T-cell (primary cell): ENCODE measurements at regions not wholly inside any gene's neighbourhood (a gene's known extent, or its start where the extent isn't known, plus 50 kb on each side); places are given as distances from the start of the nearest gene placed in this dataset.

ENCODE experiments used
- ATAC-seq, 4 experiments: fragments of 200-7000 bp in 3 of 4; fragments of 150-1000 bp in 1 of 4; cut with Tn5 transposase; replicated peaks in 1 of 4; 1 replicate in 3 of 4; 2 replicates in 1 of 4; pipeline ENCODE4 v1.10.0; 2021; ENCODE audit warnings: moderate library complexity in 3 of 4, mild to moderate bottlenecking in 2 of 4, moderate number of reproducible peaks in 1 of 4
- CTCF ChIA-PET, 2 donors: fragments of 300-600 bp; sonication (Branson Sonifier 250); formaldehyde crosslinking; loops; one replicate each; lab custom pipeline; 2022; ENCODE audit warnings: antibody characterized with exemption in 2 of 2; lab: Charles Lee
- POLR2A ChIA-PET, 2 donors: fragments of 300-600 bp; sonication (Branson Sonifier 250); formaldehyde crosslinking; loops; one replicate each; lab custom pipeline; 2022; ENCODE audit warnings: antibody characterized with exemption in 2 of 2; lab: Charles Lee
- DNase-seq, 35 experiments: peaks; one replicate each; pipeline versions ENCODE4 v3.0.0 to v3.0.0-alpha.2; 2013 to 2023
- H3K27ac ChIP-seq: one replicate; pipeline ENCODE4 v1.5.1; 2013; ENCODE audit warnings: low read length
- H3K27me3 ChIP-seq, 2 experiments: replicated peaks in 1 of 2; 1 replicate in 1 of 2; 2 replicates in 1 of 2; pipeline versions ENCODE4 v1.6.1 to v1.7.0; 2013; ENCODE audit warnings: low read length in 1 of 2, mixed read lengths in 1 of 2; ENCODE audit not compliant: control insufficient read depth in 2 of 2, insufficient read depth in 2 of 2; ENCODE audit errors: extremely low read depth in 1 of 2
- H3K36me3 ChIP-seq, 2 donors: 1 replicate in 1 of 2; 2 replicates in 1 of 2; pipeline versions ENCODE4 v1.6.1 to v1.7.0; 2013; ENCODE audit warnings: low read length in 1 of 2; ENCODE audit not compliant: control insufficient read depth in 2 of 2, insufficient read depth in 1 of 2; ENCODE audit errors: extremely low read depth in 1 of 2
- H3K4me1 ChIP-seq, 2 experiments: 1 replicate in 1 of 2; 2 replicates in 1 of 2; pipeline versions ENCODE4 v1.6.1 to v1.7.0; 2013; ENCODE audit warnings: low read length in 2 of 2, mixed read lengths in 1 of 2; ENCODE audit not compliant: insufficient read depth in 2 of 2, control insufficient read depth in 1 of 2; ENCODE audit errors: extremely low read depth in 1 of 2
- H3K4me3 ChIP-seq, 2 donors: 1 replicate in 1 of 2; 2 replicates in 1 of 2; pipeline versions ENCODE4 v1.5.1 to v1.7.0; 2013; ENCODE audit warnings: mild to moderate bottlenecking in 2 of 2, low read length in 1 of 2, moderate library complexity in 1 of 2; ENCODE audit not compliant: control insufficient read depth in 1 of 2; ENCODE audit errors: extremely low read depth in 1 of 2
- H3K9me3 ChIP-seq: 2 replicates; pipeline ENCODE4 v1.7.0; 2013
- H3K27ac Mint-ChIP-seq, 2 donors: one replicate each; pipeline ENCODE4 v1.8.0; 2020 to 2021; ENCODE audit warnings: mild to moderate bottlenecking in 2 of 2, mixed read lengths in 2 of 2
- H3K27me3 Mint-ChIP-seq, 2 donors: one replicate each; pipeline ENCODE4 v1.8.0; 2021 to 2022; ENCODE audit warnings: mixed read lengths in 2 of 2
- H3K36me3 Mint-ChIP-seq: one replicate; pipeline ENCODE4 v1.8.0; 2021; ENCODE audit warnings: mixed read lengths
- H3K4me1 Mint-ChIP-seq, 3 donors: one replicate each; pipeline ENCODE4 v1.8.0; 2020 to 2022; ENCODE audit warnings: mixed read lengths in 3 of 3, mild to moderate bottlenecking in 1 of 3
- H3K4me3 Mint-ChIP-seq, 3 donors: one replicate each; pipeline ENCODE4 v1.8.0; 2020 to 2022; ENCODE audit warnings: mild to moderate bottlenecking in 3 of 3, mixed read lengths in 3 of 3, moderate library complexity in 3 of 3
- H3K9me3 Mint-ChIP-seq, 3 donors: one replicate each; pipeline ENCODE4 v1.8.0; 2020 to 2022; ENCODE audit warnings: mixed read lengths in 3 of 3
- WGBS: methylation state at CpG from one replicate; pipeline ENCODE4 v1.1.5; 2013; ENCODE audit warnings: missing lambda C conversion rate; ENCODE audit not compliant: insufficient coverage; 5-methylcytosine and 5-hydroxymethylcytosine counted together

DNA sequence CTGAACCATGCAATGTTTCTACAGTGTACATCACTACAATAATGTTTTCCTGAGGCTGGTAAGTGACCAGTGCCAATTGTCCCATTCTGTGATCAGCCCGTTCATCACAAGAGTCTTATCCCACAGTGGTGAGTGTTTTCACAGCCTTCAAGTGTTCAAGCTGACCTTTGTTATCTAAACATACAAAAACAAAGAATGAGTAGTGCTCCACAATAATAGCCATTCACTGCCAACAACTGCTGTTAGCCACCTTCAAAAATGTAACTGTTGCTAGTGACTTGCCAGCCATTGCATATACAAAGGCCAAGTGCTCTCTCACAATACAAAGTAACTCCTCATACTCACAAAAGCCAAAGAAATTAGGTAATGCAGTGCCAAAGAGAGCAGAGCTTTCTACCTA, 1084.1 kb downstream of the FAM133A start:
- no peak overlapping the region for H3K27ac Mint-ChIP-seq
- no peaks in the 10 kb centered on the region for H3K36me3 Mint-ChIP-seq
- H3K9me3 Mint-ChIP-seq = no peaks in the 10 kb centered on the region
- no peaks in the 10 kb centered on the region for H3K36me3 ChIP-seq
- H3K27me3 Mint-ChIP-seq = no peaks in the 10 kb centered on the region
- H3K4me1 Mint-ChIP-seq = no peaks in the 10 kb centered on the region
- no peak overlapping the region for H3K4me3 Mint-ChIP-seq
- DNase-seq (no peak), ATAC-seq (no peak)
- H3K27me3 ChIP-seq = no peaks in the 10 kb centered on the region
- ChIA-PET CTCF (no interaction called here), POLR2A (no interaction called here)
- H3K9me3 ChIP-seq = no peaks in the 10 kb centered on the region
- H3K27ac ChIP-seq = no peak overlapping the region
- 100% methylated on average over 1 of the region's 1 CpG for WGBS
- no peak overlapping the region for H3K4me3 ChIP-seq
- no peaks in the 10 kb centered on the region for H3K4me1 ChIP-seq

DNA sequence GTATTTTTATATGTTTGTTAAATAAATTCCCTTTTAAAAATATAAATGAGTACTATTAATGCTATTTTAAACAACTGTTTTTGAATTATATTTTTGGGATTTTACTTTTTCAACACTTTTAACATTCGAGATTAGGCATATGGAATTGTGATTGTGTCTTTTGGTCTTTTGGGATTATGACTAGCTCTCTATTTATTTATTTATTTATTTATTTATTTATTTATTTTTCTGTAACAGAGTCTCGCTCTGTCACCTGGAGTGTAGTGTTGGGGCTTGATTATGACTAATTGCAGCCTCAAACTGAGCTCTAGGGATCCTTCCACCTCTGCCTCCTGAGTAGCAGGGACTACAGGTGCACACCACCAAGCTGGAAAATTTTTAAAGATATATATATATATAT, 1101.6 kb downstream of the FAM133A start:
- no peak overlapping the region for H3K4me3 ChIP-seq
- Mint-ChIP-seq H3K36me3 (no peaks in the 10 kb centered on the region), H3K27ac (no peak overlapping the region), H3K4me3 (no peak overlapping the region), H3K9me3 (no peaks in the 10 kb centered on the region), H3K27me3 (peaks cover 0 to 3% of the 10 kb centered on the region in 2 donors), H3K4me1 (no peaks in the 10 kb centered on the region)
- H3K27ac ChIP-seq = no peak overlapping the region
- no peak for DNase-seq
- ChIA-PET POLR2A (no interaction called here), CTCF (interaction anchor here in 1 of 2 donors (0.7 kb wide), 1 partner anchor 412 kb away, joined by 3 read pairs; no protein-coding TSS in a partner anchor)
- H3K36me3 ChIP-seq = no peaks in the 10 kb centered on the region
- H3K27me3 ChIP-seq = no peaks in the 10 kb centered on the region
- no peak for ATAC-seq
- no peaks in the 10 kb centered on the region for H3K9me3 ChIP-seq
- no peaks in the 10 kb centered on the region for H3K4me1 ChIP-seq
- WGBS = no CpG with 5 or more reads among the region's 2 CpGs

DNA sequence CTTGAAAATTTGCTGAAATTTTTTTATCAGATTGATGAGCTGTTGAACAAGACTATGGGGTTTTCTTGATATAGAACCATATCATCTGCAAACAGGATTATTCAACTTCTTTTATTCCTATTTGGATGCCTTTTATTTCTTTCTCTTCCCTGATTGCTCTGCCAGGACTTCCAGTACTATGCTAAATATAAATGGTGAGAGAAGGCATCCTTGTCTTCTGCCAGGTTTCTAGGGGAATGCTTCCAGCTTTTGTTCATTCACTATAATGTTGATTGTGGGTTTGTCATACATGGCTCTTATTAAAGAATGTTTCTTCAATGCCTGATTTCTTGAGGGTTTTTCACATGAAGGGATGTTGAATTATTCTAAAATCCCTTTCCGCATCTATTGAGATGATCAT, 1139.5 kb downstream of the FAM133A start:
- Histone ChIP-seq H3K4me3 (no peak overlapping the region), H3K36me3 (no peaks in the 10 kb centered on the region), H3K27ac (no peak overlapping the region), H3K9me3 (no peaks in the 10 kb centered on the region), H3K4me1 (no peaks in the 10 kb centered on the region), H3K27me3 (no peaks in the 10 kb centered on the region)
- peaks cover 0 to 19% of the 10 kb centered on the region in 2 donors for H3K27me3 Mint-ChIP-seq
- no CpG with 5 or more reads among the region's 1 CpG for WGBS
- H3K9me3 Mint-ChIP-seq = peaks cover 0 to 8% (median 7%) of the 10 kb centered on the region in 3 donors
- no peak overlapping the region for H3K27ac Mint-ChIP-seq
- H3K36me3 Mint-ChIP-seq = no peaks in the 10 kb centered on the region
- no peak for DNase-seq
- no peak overlapping the region for H3K4me3 Mint-ChIP-seq
- ChIA-PET CTCF (no interaction called here), POLR2A (no interaction called here)
- H3K4me1 Mint-ChIP-seq = no peaks in the 10 kb centered on the region
- no peak for ATAC-seq

GRCh38 chrX:94814216-94814615, 1140.2 kb downstream of the FAM133A start:
- no peaks in the 10 kb centered on the region for H3K9me3 ChIP-seq
- Mint-ChIP-seq H3K27me3 (peaks cover 0 to 19% of the 10 kb centered on the region in 2 donors), H3K36me3 (no peaks in the 10 kb centered on the region), H3K27ac (no peak overlapping the region), H3K9me3 (peaks cover 0 to 8% (median 7%) of the 10 kb centered on the region in 3 donors), H3K4me3 (no peak overlapping the region), H3K4me1 (no peaks in the 10 kb centered on the region)
- H3K4me1 ChIP-seq = no peaks in the 10 kb centered on the region
- H3K27me3 ChIP-seq = no peaks in the 10 kb centered on the region
- WGBS = no CpG with 5 or more reads among the region's 1 CpG
- H3K36me3 ChIP-seq = no peaks in the 10 kb centered on the region
- no peak overlapping the region for H3K27ac ChIP-seq
- CTCF ChIA-PET = no interaction called here
- no peak for DNase-seq
- POLR2A ChIA-PET = no interaction called here
- no peak for ATAC-seq
- no peak overlapping the region for H3K4me3 ChIP-seq

- H3K36me3 Mint-ChIP-seq = no peaks in the 10 kb centered on the region
- no peak overlapping the region for H3K4me3 ChIP-seq
- no peak overlapping the region for H3K27ac Mint-ChIP-seq
- no peaks in the 10 kb centered on the region for H3K27me3 ChIP-seq
- no peaks in the 10 kb centered on the region for H3K4me1 Mint-ChIP-seq
- H3K27me3 Mint-ChIP-seq = no peaks in the 10 kb centered on the region
- H3K27ac ChIP-seq = no peak overlapping the region
- WGBS = no CpG with 5 or more reads among the region's 2 CpGs
- no peaks in the 10 kb centered on the region for H3K9me3 ChIP-seq
- no peaks in the 10 kb centered on the region for H3K36me3 ChIP-seq
- CTCF ChIA-PET = no interaction called here
- POLR2A ChIA-PET = no interaction called here
- no peak overlapping the region for H3K4me3 Mint-ChIP-seq
- no peaks in the 10 kb centered on the region for H3K9me3 Mint-ChIP-seq
- H3K4me1 ChIP-seq = no peaks in the 10 kb centered on the region
- ATAC-seq = no peak
- no peak for DNase-seq
Measured at GRCh38 chrX:94830717-94831116, 1156.7 kb downstream of the FAM133A start.

DNA sequence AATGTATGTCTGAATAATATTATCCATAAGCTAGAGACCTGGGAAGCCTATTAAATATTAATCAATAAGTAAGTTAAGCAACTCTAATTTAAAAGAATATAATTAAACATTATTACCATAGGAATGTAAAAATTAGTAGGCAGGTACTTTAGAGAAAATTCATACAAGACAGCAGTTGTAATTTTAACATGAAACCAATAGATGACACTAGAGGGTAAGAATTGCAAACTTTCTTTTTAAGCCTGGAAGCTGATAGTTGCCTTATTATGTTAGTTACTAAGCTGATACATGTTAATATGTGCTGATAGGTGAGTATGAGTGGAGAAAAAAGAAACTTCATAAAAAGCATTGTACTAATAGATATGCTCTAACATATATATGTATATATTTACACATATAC, 1157.4 kb downstream of the FAM133A start:
- H3K4me3 Mint-ChIP-seq = no peak overlapping the region

DNA sequence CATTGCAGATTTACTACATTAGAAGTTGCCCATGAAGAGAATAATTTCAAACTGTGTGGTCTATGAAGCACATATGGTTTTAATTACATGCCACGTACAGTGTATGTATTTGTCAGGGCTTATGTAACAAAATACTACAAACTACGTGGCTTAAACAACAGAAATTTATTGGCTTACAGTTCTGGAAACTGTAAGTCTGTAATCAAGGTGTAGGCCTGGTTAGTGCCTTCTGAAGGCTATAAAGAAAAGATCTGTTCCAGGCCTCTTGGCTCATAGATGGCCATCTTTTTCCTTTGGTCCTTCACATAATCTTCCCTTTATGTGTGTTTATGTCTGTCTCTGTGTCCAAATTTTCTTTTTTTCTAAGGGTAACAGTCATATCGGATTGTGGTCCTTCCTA, 1160.2 kb downstream of the FAM133A start:
- Histone ChIP-seq H3K9me3 (no peaks in the 10 kb centered on the region), H3K36me3 (no peaks in the 10 kb centered on the region), H3K4me3 (no peak overlapping the region), H3K27ac (no peak overlapping the region), H3K4me1 (no peaks in the 10 kb centered on the region), H3K27me3 (no peaks in the 10 kb centered on the region)
- WGBS = no CpG with 5 or more reads among the region's 3 CpGs
- H3K9me3 Mint-ChIP-seq = peaks cover 0 to 6% (median 0%) of the 10 kb centered on the region in 3 donors
- ATAC-seq (no peak), DNase-seq (no peak)
- ChIA-PET POLR2A (no interaction called here), CTCF (no interaction called here)
- no peaks in the 10 kb centered on the region for H3K4me1 Mint-ChIP-seq
- H3K27me3 Mint-ChIP-seq = peaks cover 0 to 5% of the 10 kb centered on the region in 2 donors
- no peaks in the 10 kb centered on the region for H3K36me3 Mint-ChIP-seq
- H3K27ac Mint-ChIP-seq = no peak overlapping the region
- no peak overlapping the region for H3K4me3 Mint-ChIP-seq

More for the DNA sequence above, 1157.4 kb downstream of the FAM133A start:
- Histone ChIP-seq H3K36me3 (no peaks in the 10 kb centered on the region), H3K4me1 (no peaks in the 10 kb centered on the region), H3K4me3 (no peak overlapping the region), H3K27ac (no peak overlapping the region), H3K9me3 (no peaks in the 10 kb centered on the region), H3K27me3 (no peaks in the 10 kb centered on the region)
- POLR2A ChIA-PET = no interaction called here
- Mint-ChIP-seq H3K36me3 (no peaks in the 10 kb centered on the region), H3K4me1 (no peaks in the 10 kb centered on the region), H3K9me3 (no peaks in the 10 kb centered on the region), H3K27ac (no peak overlapping the region), H3K27me3 (no peaks in the 10 kb centered on the region)
- ATAC-seq (no peak), DNase-seq (no peak)
- CTCF ChIA-PET = no interaction called here
